IMR-90 (cell line): ENCODE measurements at regions not wholly inside any gene's neighbourhood (a gene's known extent, or its start where the extent isn't known, plus 50 kb on each side); places are given as distances from the start of the nearest gene placed in this dataset.
A peak's percentile ranks its signal among the peaks of the same experiment; 100 is the strongest.

Source experiments
- ATAC-seq: fragments of 200-7000 bp; cut with Tn5 transposase; 2 replicates; pipeline ENCODE4 v1.9.1; 2020; ENCODE audit warnings: low read depth, mild to moderate bottlenecking, moderate library complexity
- BruUV-seq: library from RNA; stranded (reverse); fragments of 400-500 nt; replicated peaks from 2 replicates; lab custom pipeline; 2021; lab: Mats Ljungman, UMichigan
- CTCF ChIA-PET: fragments of 300-600 bp; formaldehyde crosslinking; extraction: SDS; loops from one replicate; lab custom pipeline; 2021; ENCODE audit warnings: antibody characterized with exemption; lab: Yijun Ruan, JAX
- POLR2A ChIA-PET: fragments of 300-600 bp; sonication (Branson Sonifier 250); formaldehyde crosslinking; loops from one replicate; lab custom pipeline; 2022; ENCODE audit warnings: antibody characterized with exemption; ENCODE audit not compliant: unreplicated experiment; lab: Charles Lee
- DNase-seq: peaks from one replicate; pipeline ENCODE4 v3.0.0; 2013
- H2AFZ ChIP-seq: replicated peaks from 2 replicates; pipeline ENCODE3; 2013; ENCODE audit warnings: low read length, mild to moderate bottlenecking; ENCODE audit not compliant: poor library complexity
- H2AK5ac ChIP-seq: 2 replicates; pipeline ENCODE4 v1.6.1; 2013; ENCODE audit warnings: low read depth, low read length, inconsistent platforms
- H2AK9ac ChIP-seq: replicated peaks from 2 replicates; pipeline ENCODE3; 2013; ENCODE audit warnings: mild to moderate bottlenecking, low read depth, low read length, moderate library complexity; ENCODE audit not compliant: poor library complexity
- H2BK120ac ChIP-seq: 2 replicates; pipeline ENCODE4 v1.6.1; 2013; ENCODE audit warnings: low read depth, low read length, inconsistent platforms
- H2BK15ac ChIP-seq: 3 replicates; pipeline ENCODE4 v1.6.1; 2013; ENCODE audit warnings: low read depth, low read length, inconsistent platforms
- H2BK20ac ChIP-seq: 2 replicates; pipeline ENCODE4 v1.6.1; 2013; ENCODE audit warnings: low read depth, mild to moderate bottlenecking, inconsistent platforms, low read length, moderate library complexity
- H2BK5ac ChIP-seq: 2 replicates; pipeline ENCODE4 v1.6.1; 2013; ENCODE audit warnings: mild to moderate bottlenecking, low read depth, low read length, inconsistent platforms; ENCODE audit not compliant: poor library complexity, severe bottlenecking
- H3K14ac ChIP-seq: replicated peaks from 2 replicates; pipeline ENCODE4 v1.6.1; 2013; ENCODE audit warnings: low read depth, low read length, inconsistent platforms
- H3K18ac ChIP-seq: 2 replicates; pipeline ENCODE4 v1.6.1; 2013; ENCODE audit warnings: low read depth, low read length, control low read depth
- H3K23ac ChIP-seq: 2 replicates; pipeline ENCODE4 v1.6.1; 2013; ENCODE audit warnings: low read depth, low read length, inconsistent platforms
- H3K27ac ChIP-seq: 2 replicates; pipeline ENCODE4 v1.5.1; 2013; ENCODE audit warnings: mild to moderate bottlenecking, control low read depth, low read length; ENCODE audit not compliant: insufficient read depth
- H3K27me3 ChIP-seq: 2 replicates; pipeline ENCODE4 v1.6.1; 2013; ENCODE audit warnings: low read length; ENCODE audit not compliant: control insufficient read depth, insufficient read depth
- H3K36me3 ChIP-seq: 2 replicates; pipeline ENCODE4 v1.6.1; 2013; ENCODE audit warnings: low read length, mixed read lengths; ENCODE audit not compliant: control insufficient read depth, insufficient read depth
- H3K4ac ChIP-seq: 2 replicates; pipeline ENCODE4 v1.6.1; 2013; ENCODE audit warnings: low read depth, low read length, inconsistent platforms
- H3K4me1 ChIP-seq: 2 replicates; pipeline ENCODE4 v1.6.1; 2013; ENCODE audit warnings: low read length, mixed read lengths; ENCODE audit not compliant: control insufficient read depth, insufficient read depth
- H3K4me2 ChIP-seq: 2 replicates; pipeline ENCODE4 v1.6.1; 2013; ENCODE audit warnings: low read depth, mild to moderate bottlenecking, control low read depth, low read length, moderate library complexity
- H3K4me3 ChIP-seq: 2 replicates; pipeline ENCODE4 v1.5.1; 2013; ENCODE audit warnings: low read depth, mild to moderate bottlenecking, control low read depth, low read length, moderate library complexity; ENCODE audit not compliant: insufficient read depth
- H3K56ac ChIP-seq: 2 replicates; pipeline ENCODE4 v1.6.1; 2013; ENCODE audit warnings: low read length, inconsistent platforms; ENCODE audit not compliant: insufficient read depth; ENCODE audit errors: extremely low read depth
- H3K79me1 ChIP-seq, 2 experiments: 2 replicates each; pipeline ENCODE4 v1.6.1; 2013; ENCODE audit warnings: low read length in 2 of 2, inconsistent platforms in 1 of 2, low read depth in 1 of 2
- H3K9ac ChIP-seq: 2 replicates; pipeline ENCODE4 v1.6.1; 2013; ENCODE audit warnings: low read depth, low read length, control low read depth
- H3K9me1 ChIP-seq: 2 replicates; pipeline ENCODE4 v1.6.1; 2013; ENCODE audit warnings: low read length, inconsistent platforms; ENCODE audit not compliant: insufficient read depth
- H3K9me3 ChIP-seq: 2 replicates; pipeline ENCODE4 v1.6.1; 2013; ENCODE audit warnings: low read length; ENCODE audit not compliant: control insufficient read depth, insufficient read depth
- H4K20me1 ChIP-seq: 2 replicates; pipeline ENCODE4 v1.6.1; 2013; ENCODE audit warnings: low read length, inconsistent platforms; ENCODE audit not compliant: insufficient read depth
- H4K5ac ChIP-seq: 2 replicates; pipeline ENCODE4 v1.6.1; 2013; ENCODE audit warnings: mild to moderate bottlenecking, low read depth, low read length, control low read depth
- H4K8ac ChIP-seq, 2 experiments: 2 replicates each; pipeline ENCODE4 v1.6.1; 2013; ENCODE audit warnings: low read depth in 2 of 2, low read length in 2 of 2, control low read depth in 1 of 2, inconsistent platforms in 1 of 2
- H4K91ac ChIP-seq: 2 replicates; pipeline ENCODE4 v1.6.1; 2013; ENCODE audit warnings: low read depth, low read length, inconsistent platforms; ENCODE audit not compliant: insufficient read depth
- BHLHE40 ChIP-seq: fragments of 150-350 bp; IDR thresholded peaks from 2 replicates; pipeline ENCODE4 v1.6.1; 2016; ENCODE audit warnings: mild to moderate bottlenecking, low read depth, low read length
- CEBPB ChIP-seq: IDR thresholded peaks from 2 replicates; pipeline ENCODE4 v1.6.1; 2012; ENCODE audit warnings: low read depth, low read length, improper control_type of control experiment
- CHD1 ChIP-seq: IDR thresholded peaks from 2 replicates; pipeline ENCODE4 v1.6.1; 2012; ENCODE audit warnings: low read depth, low read length, improper control_type of control experiment
- ELK1 ChIP-seq: fragments of 150-350 bp; IDR thresholded peaks from 2 replicates; pipeline ENCODE4 v1.6.1; 2016; ENCODE audit warnings: low read depth, mild to moderate bottlenecking, low read length, moderate library complexity, borderline replicate concordance
- FOS ChIP-seq: fragments of 150-350 bp; IDR thresholded peaks from 2 replicates; pipeline ENCODE4 v1.6.1; 2016; ENCODE audit warnings: low read depth, low read length
- MAFK ChIP-seq: IDR thresholded peaks from 2 replicates; pipeline ENCODE4 v1.6.1; 2012; ENCODE audit warnings: low read depth, low read length, improper control_type of control experiment
- MAZ ChIP-seq: IDR thresholded peaks from 2 replicates; pipeline ENCODE4 v1.6.1; 2012; ENCODE audit warnings: low read depth, mild to moderate bottlenecking, low read length, improper control_type of control experiment, moderate library complexity, borderline replicate concordance
- MXI1 ChIP-seq: IDR thresholded peaks from 2 replicates; pipeline ENCODE4 v1.6.1; 2012; ENCODE audit warnings: low read depth, mild to moderate bottlenecking, low read length, moderate library complexity, borderline replicate concordance
- NFE2L2 ChIP-seq: fragments of 150-350 bp; IDR thresholded peaks from 2 replicates; pipeline ENCODE4 v1.6.1; 2016; ENCODE audit warnings: low read depth, mild to moderate bottlenecking, low read length
- POLR2A ChIP-seq: IDR thresholded peaks from 2 replicates; pipeline ENCODE4 v1.6.1; 2012; ENCODE audit warnings: mild to moderate bottlenecking, low read depth, low read length
- RAD21 ChIP-seq: IDR thresholded peaks from 2 replicates; pipeline ENCODE4 v1.6.1; 2012; ENCODE audit warnings: low read length, improper control_type of control experiment
- RCOR1 ChIP-seq: IDR thresholded peaks from 2 replicates; pipeline ENCODE4 v1.6.1; 2012; ENCODE audit warnings: mild to moderate bottlenecking, low read length, improper control_type of control experiment; ENCODE audit not compliant: insufficient replicate concordance
- RFX5 ChIP-seq: IDR thresholded peaks from 2 replicates; pipeline ENCODE4 v1.8.0; 2012; ENCODE audit warnings: low read depth, mild to moderate bottlenecking, low read length, moderate library complexity
- SMC3 ChIP-seq: fragments of 150-350 bp; IDR thresholded peaks from 2 replicates; pipeline ENCODE4 v1.6.1; 2016; ENCODE audit warnings: low read depth, mild to moderate bottlenecking, antibody characterized with exemption, low read length, moderate library complexity
- WGBS, 2 experiments: methylation state at CpG; one replicate each; pipeline versions ENCODE4 v1.1.5 to v1.1.7; 2013; ENCODE audit warnings: missing lambda C conversion rate in 2 of 2; ENCODE audit not compliant: insufficient read length in 1 of 2; ENCODE audit errors: extremely low coverage in 2 of 2; 5-methylcytosine and 5-hydroxymethylcytosine counted together
- dilution Hi-C: fragments of 300-500 bp; cut with HindIII; formaldehyde crosslinking; loops from one replicate; pipeline ENCODE4 v1.14.3; 2018; ENCODE audit warnings: low sequenced_read_pairs; ENCODE audit not compliant: unreplicated experiment
- in situ Hi-C: fragments of 300-500 bp; cut with MboI; formaldehyde crosslinking; loops from 3 replicates; pipeline ENCODE4 v1.14.3; 2019; ENCODE audit warnings: low sequenced_read_pairs, inconsistent platforms, mixed read lengths
- intact Hi-C: fragments of 100-400 bp; cut with micrococcal nuclease; formaldehyde crosslinking; loops from 2 replicates; pipeline ENCODE4 v1.10.0; 2022
- TF ChIP-seq, protein P1 (sequence below): conservative IDR thresholded peaks from 2 replicates; pipeline ENCODE4 v1.5.1; 2012; ENCODE audit warnings: mild to moderate bottlenecking, low read depth, low read length, improper control_type of control experiment
- TF ChIP-seq, protein P2 (sequence below): fragments of 150-350 bp; IDR thresholded peaks from 2 replicates; pipeline ENCODE4 v1.6.1; 2017; ENCODE audit warnings: mild to moderate bottlenecking, antibody characterized with exemption, low read length, low read depth

GRCh38 chr12:115297445-115297844, 613.5 kb upstream of the TBX3 start:
- Histone ChIP-seq H3K56ac (no peak overlapping the region), H2BK20ac (peak overlapping the region; percentile 43; the same call in 1 of the 2 replicates), H2AFZ (no peak overlapping the region), H3K9me1 (no peaks in the 10 kb centered on the region; the same call in 1 of the 2 replicates), H4K91ac (no peak overlapping the region), H3K9ac (no peak overlapping the region), H3K36me3 (no peaks in the 10 kb centered on the region), H3K14ac (no peak overlapping the region), H3K18ac (no peak overlapping the region), H2BK5ac (no peak overlapping the region), H3K4ac (no peak overlapping the region), H4K5ac (no peak overlapping the region), H2AK9ac (no peak overlapping the region), H3K27ac (no peak overlapping the region), H3K9me3 (no peaks in the 10 kb centered on the region), H3K27me3 (no peaks in the 10 kb centered on the region), H2BK15ac (no peak overlapping the region), H2AK5ac (no peak overlapping the region), H2BK120ac (no peak overlapping the region), H3K4me2 (no peak overlapping the region), H4K20me1 (no peaks in the 10 kb centered on the region), H3K4me1 (peaks cover 6% of the 10 kb centered on the region), H3K23ac (no peak overlapping the region), H4K8ac (no peak overlapping the region), H3K4me3 (no peak overlapping the region), H3K79me1 (no peaks in the 10 kb centered on the region)
- ATAC-seq (no peak), DNase-seq (no peak)
- no peak for TF ChIP-seq RAD21
- no peak for TF ChIP-seq MAZ
- no peak for TF ChIP-seq BHLHE40
- TF ChIP-seq POLR2A = no peak
- no peak for TF ChIP-seq MAFK
- no peak for TF ChIP-seq CHD1
- TF ChIP-seq, protein P1, sequence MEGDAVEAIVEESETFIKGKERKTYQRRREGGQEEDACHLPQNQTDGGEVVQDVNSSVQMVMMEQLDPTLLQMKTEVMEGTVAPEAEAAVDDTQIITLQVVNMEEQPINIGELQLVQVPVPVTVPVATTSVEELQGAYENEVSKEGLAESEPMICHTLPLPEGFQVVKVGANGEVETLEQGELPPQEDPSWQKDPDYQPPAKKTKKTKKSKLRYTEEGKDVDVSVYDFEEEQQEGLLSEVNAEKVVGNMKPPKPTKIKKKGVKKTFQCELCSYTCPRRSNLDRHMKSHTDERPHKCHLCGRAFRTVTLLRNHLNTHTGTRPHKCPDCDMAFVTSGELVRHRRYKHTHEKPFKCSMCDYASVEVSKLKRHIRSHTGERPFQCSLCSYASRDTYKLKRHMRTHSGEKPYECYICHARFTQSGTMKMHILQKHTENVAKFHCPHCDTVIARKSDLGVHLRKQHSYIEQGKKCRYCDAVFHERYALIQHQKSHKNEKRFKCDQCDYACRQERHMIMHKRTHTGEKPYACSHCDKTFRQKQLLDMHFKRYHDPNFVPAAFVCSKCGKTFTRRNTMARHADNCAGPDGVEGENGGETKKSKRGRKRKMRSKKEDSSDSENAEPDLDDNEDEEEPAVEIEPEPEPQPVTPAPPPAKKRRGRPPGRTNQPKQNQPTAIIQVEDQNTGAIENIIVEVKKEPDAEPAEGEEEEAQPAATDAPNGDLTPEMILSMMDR = no peak
- TF ChIP-seq, protein P2, sequence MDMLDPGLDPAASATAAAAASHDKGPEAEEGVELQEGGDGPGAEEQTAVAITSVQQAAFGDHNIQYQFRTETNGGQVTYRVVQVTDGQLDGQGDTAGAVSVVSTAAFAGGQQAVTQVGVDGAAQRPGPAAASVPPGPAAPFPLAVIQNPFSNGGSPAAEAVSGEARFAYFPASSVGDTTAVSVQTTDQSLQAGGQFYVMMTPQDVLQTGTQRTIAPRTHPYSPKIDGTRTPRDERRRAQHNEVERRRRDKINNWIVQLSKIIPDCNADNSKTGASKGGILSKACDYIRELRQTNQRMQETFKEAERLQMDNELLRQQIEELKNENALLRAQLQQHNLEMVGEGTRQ = no peak
- no peak for TF ChIP-seq RCOR1
- TF ChIP-seq SMC3 = no peak
- TF ChIP-seq CEBPB = no peak
- no peak for TF ChIP-seq ELK1
- no peak for TF ChIP-seq MXI1
- TF ChIP-seq FOS = no peak
- no peak for TF ChIP-seq RFX5
- no peak for TF ChIP-seq NFE2L2
- in situ Hi-C loops = no loop called here
- dilution Hi-C loops = no loop called here
- no TSS peak for BruUV-seq
- intact Hi-C loops = no loop called here
- POLR2A ChIA-PET = no interaction called here
- no CpG with 5 or more reads among the region's 2 CpGs for WGBS, 2 experiments
- CTCF ChIA-PET = no interaction called here
